Breast epithelium (tissue), 4 donors: ENCODE measurements at regions not wholly inside any gene's neighbourhood (a gene's known extent, or its start where the extent isn't known, plus 50 kb on each side); places are given as distances from the start of the nearest gene placed in this dataset.

Source experiments
- DNase-seq, 2 donors: peaks; one replicate each; pipeline ENCODE4 v3.0.0-alpha.2; 2019; ENCODE audit warnings: low spot score in 2 of 2
- H3K27ac ChIP-seq, 2 donors: fragments of 200-600 bp; sonication (generic) in 1 of 2; one replicate each; pipeline ENCODE4 v1.5.1; 2016 to 2019; ENCODE audit warnings: mild to moderate bottlenecking in 1 of 2
- H3K27me3 ChIP-seq, 2 donors: fragments of 200-600 bp; sonication (generic) in 1 of 2; one replicate each; pipeline versions ENCODE4 v1.5.1 to v1.6.0; 2017 to 2019; ENCODE audit warnings: control low read depth in 1 of 2, mild to moderate bottlenecking in 1 of 2
- H3K36me3 ChIP-seq: fragments of 200-600 bp; one replicate; pipeline ENCODE4 v1.5.1; 2019
- H3K4me1 ChIP-seq, 2 donors: fragments of 200-600 bp; sonication (generic); one replicate each; pipeline ENCODE4 v1.5.1; 2016 to 2019; ENCODE audit warnings: control low read depth in 1 of 2
- H3K4me3 ChIP-seq, 3 donors: fragments of 200-600 bp; sonication (generic); 1 replicate in 2 of 3; 2 replicates in 1 of 3; pipeline ENCODE4 v1.5.1; 2016 to 2019; ENCODE audit warnings: mild to moderate bottlenecking in 3 of 3, moderate library complexity in 2 of 3
- H3K9me3 ChIP-seq, 2 donors: fragments of 200-600 bp; sonication (generic) in 1 of 2; one replicate each; pipeline ENCODE4 v1.5.1; 2016 to 2019; ENCODE audit warnings: control low read depth in 1 of 2
- CTCF ChIP-seq, 3 donors: fragments of 450-650 bp; IDR thresholded peaks; one replicate each; pipeline ENCODE4 v1.5.1; 2016 to 2017; ENCODE audit warnings: antibody characterized with exemption in 3 of 3, mild to moderate bottlenecking in 3 of 3, moderate library complexity in 3 of 3
- POLR2A ChIP-seq: fragments of 450-650 bp; IDR thresholded peaks from one replicate; pipeline ENCODE4 v1.6.1; 2016; ENCODE audit warnings: antibody characterized with exemption, mild to moderate bottlenecking, moderate library complexity
- POLR2AphosphoS5 ChIP-seq, 3 donors: sonication (generic); formaldehyde crosslinking; IDR thresholded peaks; one replicate each; pipeline ENCODE4 v1.6.1; 2017; ENCODE audit warnings: antibody characterized with exemption in 3 of 3
- intact Hi-C: fragments of 100-400 bp; cut with DNase I; formaldehyde crosslinking; loops from one replicate; pipeline ENCODE4 v1.15.1; 2023; ENCODE audit warnings: low total_unique reads

- intact Hi-C loops, result no loop called here
- no peak for TF ChIP-seq POLR2A
- TF ChIP-seq CTCF (IDR thresholded peaks at IDR 0.05), result no peak
- TF ChIP-seq POLR2AphosphoS5 (IDR thresholded peaks at IDR 0.05), result no peak
- H3K9me3 ChIP-seq, result no peaks in the 10 kb centered on the region
- no peaks in the 10 kb centered on the region for H3K36me3 ChIP-seq
- no peaks in the 10 kb centered on the region for H3K27me3 ChIP-seq
- no peak overlapping the region for H3K4me3 ChIP-seq
- DNase-seq, result no peak
- no peaks in the 10 kb centered on the region for H3K4me1 ChIP-seq
- no peak overlapping the region for H3K27ac ChIP-seq
Measured at GRCh38 chr6:23021487-23021886, 452.1 kb downstream of the HDGFL1 start.

GRCh38 chr6:23027281-23027680, 457.9 kb downstream of the HDGFL1 start:
- Histone ChIP-seq H3K27ac (no peak overlapping the region), H3K4me1 (no peaks in the 10 kb centered on the region), H3K9me3 (no peaks in the 10 kb centered on the region), H3K36me3 (no peaks in the 10 kb centered on the region), H3K4me3 (no peak overlapping the region), H3K27me3 (no peaks in the 10 kb centered on the region)
- no peak for DNase-seq
- no peak for TF ChIP-seq POLR2AphosphoS5 (IDR thresholded peaks at IDR 0.05)
- intact Hi-C loops, result no loop called here

- H3K36me3 ChIP-seq, result no peaks in the 10 kb centered on the region
- intact Hi-C loops, result loop anchor here (5.0 kb wide), 1 partner anchor 970 kb away; no protein-coding TSS in a partner anchor
- TF ChIP-seq POLR2A, result no peak
- no peak for TF ChIP-seq POLR2AphosphoS5 (IDR thresholded peaks at IDR 0.05)
- no peak for TF ChIP-seq CTCF (IDR thresholded peaks at IDR 0.05)
Measured at GRCh38 chr6:23031986-23032385, 462.6 kb downstream of the HDGFL1 start.

GRCh38 chr6:23034926-23035325, 465.6 kb downstream of the HDGFL1 start:
- Histone ChIP-seq H3K36me3 (no peaks in the 10 kb centered on the region), H3K4me1 (no peaks in the 10 kb centered on the region), H3K27me3 (no peaks in the 10 kb centered on the region), H3K27ac (no peak overlapping the region), H3K4me3 (no peak overlapping the region), H3K9me3 (no peaks in the 10 kb centered on the region)
- TF ChIP-seq CTCF (IDR thresholded peaks at IDR 0.05), result no peak
- no peak for TF ChIP-seq POLR2A
- no peak for TF ChIP-seq POLR2AphosphoS5 (IDR thresholded peaks at IDR 0.05)
- intact Hi-C loops, result loop anchor here (5.0 kb wide), 1 partner anchor 967 kb away; no protein-coding TSS in a partner anchor
- no peak for DNase-seq

More at GRCh38 chr6:23031986-23032385, 462.6 kb downstream of the HDGFL1 start:
- H3K27me3 ChIP-seq, result no peaks in the 10 kb centered on the region
- no peak overlapping the region for H3K4me3 ChIP-seq
- H3K27ac ChIP-seq, result no peak overlapping the region
- H3K4me1 ChIP-seq, result no peaks in the 10 kb centered on the region
- DNase-seq, result no peak
- no peaks in the 10 kb centered on the region for H3K9me3 ChIP-seq

GRCh38 chr6:23036406-23036983, 467.1 kb downstream of the HDGFL1 start:
- TF ChIP-seq POLR2A, result no peak
- TF ChIP-seq POLR2AphosphoS5 (IDR thresholded peaks at IDR 0.05), result no peak
- no peak for TF ChIP-seq CTCF (IDR thresholded peaks at IDR 0.05)
- no peaks in the 10 kb centered on the region for H3K36me3 ChIP-seq
- intact Hi-C loops, result no loop called here
- H3K9me3 ChIP-seq, result no peaks in the 10 kb centered on the region
- no peak overlapping the region for H3K4me3 ChIP-seq
- H3K27me3 ChIP-seq, result no peaks in the 10 kb centered on the region
- DNase-seq, result no peak
- H3K4me1 ChIP-seq, result no peaks in the 10 kb centered on the region
- H3K27ac ChIP-seq, result no peak overlapping the region
